D721Med (cell line): ENCODE measurements at regions not wholly inside any gene's neighbourhood (a gene's known extent, or its start where the extent isn't known, plus 50 kb on each side); places are given as distances from the start of the nearest gene placed in this dataset.

ENCODE experiments used
- DNase-seq: peaks from one replicate; pipeline ENCODE4 v3.0.0; 2011; ENCODE audit warnings: low spot score; ENCODE audit not compliant: insufficient read length
- FAIRE-seq: peaks from 2 replicates; lab custom pipeline; 2011; peaks lifted over from hg19 to GRCh38; lab: Jason Lieb, UNC
- TF ChIP-seq, protein P1 (sequence below): IDR thresholded peaks from 2 replicates; pipeline ENCODE4 v1.5.1; 2012; ENCODE audit warnings: mild to moderate bottlenecking, control low read depth; ENCODE audit not compliant: insufficient read depth; ENCODE audit errors: missing control alignments

DNA sequence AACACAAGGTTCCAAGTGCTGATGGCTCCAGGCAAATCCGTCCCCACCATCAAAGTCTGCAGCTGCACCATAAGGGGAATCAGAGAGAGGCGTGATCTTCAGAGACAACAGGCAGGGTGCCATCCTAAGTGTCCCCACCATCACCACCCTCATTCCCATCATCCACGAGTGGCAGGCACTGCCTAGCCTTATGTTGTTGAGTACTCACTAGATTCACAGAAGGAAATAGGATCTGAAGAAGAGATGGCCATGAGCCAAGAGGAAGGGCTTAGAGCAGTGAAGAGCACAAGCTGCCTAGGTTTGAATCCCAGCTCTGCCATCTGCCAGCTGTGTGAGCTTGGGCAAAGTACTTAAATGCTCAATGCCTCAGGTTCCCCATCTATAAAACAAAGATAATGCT lies 207.3 kb upstream of the CSF3R start:
- TF ChIP-seq, protein P1, sequence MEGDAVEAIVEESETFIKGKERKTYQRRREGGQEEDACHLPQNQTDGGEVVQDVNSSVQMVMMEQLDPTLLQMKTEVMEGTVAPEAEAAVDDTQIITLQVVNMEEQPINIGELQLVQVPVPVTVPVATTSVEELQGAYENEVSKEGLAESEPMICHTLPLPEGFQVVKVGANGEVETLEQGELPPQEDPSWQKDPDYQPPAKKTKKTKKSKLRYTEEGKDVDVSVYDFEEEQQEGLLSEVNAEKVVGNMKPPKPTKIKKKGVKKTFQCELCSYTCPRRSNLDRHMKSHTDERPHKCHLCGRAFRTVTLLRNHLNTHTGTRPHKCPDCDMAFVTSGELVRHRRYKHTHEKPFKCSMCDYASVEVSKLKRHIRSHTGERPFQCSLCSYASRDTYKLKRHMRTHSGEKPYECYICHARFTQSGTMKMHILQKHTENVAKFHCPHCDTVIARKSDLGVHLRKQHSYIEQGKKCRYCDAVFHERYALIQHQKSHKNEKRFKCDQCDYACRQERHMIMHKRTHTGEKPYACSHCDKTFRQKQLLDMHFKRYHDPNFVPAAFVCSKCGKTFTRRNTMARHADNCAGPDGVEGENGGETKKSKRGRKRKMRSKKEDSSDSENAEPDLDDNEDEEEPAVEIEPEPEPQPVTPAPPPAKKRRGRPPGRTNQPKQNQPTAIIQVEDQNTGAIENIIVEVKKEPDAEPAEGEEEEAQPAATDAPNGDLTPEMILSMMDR: no peak
- no peak for DNase-seq
- no peak for FAIRE-seq

- FAIRE-seq (no peak), DNase-seq (no peak)
- TF ChIP-seq, protein P1: no peak
Measured at GRCh38 chr1:36687312-36687711, 204.6 kb upstream of the CSF3R start.

DNA sequence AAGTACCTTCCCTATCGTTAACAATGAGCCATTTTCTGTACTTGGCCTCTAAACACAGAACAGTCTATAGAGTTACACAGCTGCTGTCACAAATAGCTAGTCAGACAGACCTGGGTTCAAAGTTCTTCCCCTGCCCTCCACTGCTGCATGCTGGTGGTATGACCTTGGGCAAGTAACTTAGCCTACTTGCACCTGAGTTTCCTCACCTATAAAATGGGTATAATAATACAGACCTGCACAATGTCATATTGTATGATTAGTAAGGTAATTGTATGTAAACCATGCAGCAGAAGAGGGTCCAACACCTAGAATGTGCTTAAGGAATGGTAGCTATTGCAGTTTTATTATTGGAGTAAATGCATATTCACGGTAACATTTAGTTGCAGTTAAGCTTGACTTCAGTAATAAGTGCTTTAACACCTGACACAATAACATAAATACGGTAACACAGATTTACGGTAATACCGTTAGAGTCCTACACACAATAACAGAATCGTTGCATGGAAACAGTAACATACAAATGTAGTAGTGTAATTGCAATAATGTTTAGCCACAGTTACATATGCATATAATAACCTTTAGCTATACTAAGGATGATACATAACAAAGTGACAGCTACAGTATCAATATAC lies 193.3 kb upstream of the CSF3R start:
- FAIRE-seq: peak; percentile 61
- DNase-seq: no peak
- TF ChIP-seq, protein P1: no peak

DNA sequence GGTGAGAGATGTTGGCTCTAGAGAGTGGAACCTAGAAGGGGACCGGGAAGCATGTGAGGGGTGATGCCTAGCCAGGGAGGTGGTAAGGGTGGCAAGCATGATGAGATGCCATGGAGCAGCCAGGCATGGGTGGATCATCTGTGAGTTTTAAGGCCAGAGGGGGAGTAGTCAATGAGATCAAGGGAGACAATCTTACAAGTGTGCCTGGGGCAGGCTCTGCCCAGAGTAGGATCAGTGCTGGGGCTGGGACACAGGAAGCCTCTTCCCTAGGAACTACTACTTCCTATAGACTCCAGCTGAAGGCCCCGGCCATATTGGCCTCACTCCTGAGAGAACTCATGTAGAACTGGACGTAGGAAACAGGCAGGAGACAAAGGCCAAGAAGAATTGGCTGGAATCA lies 192.4 kb upstream of the CSF3R start:
- DNase-seq (no peak), FAIRE-seq (no peak)
- TF ChIP-seq, protein P1: no peak

- DNase-seq (peak; percentile 77), FAIRE-seq (peak; percentile 84)
- TF ChIP-seq, protein P1: no peak
Measured at GRCh38 chr1:36673202-36673601, 190.5 kb upstream of the CSF3R start.

DNA sequence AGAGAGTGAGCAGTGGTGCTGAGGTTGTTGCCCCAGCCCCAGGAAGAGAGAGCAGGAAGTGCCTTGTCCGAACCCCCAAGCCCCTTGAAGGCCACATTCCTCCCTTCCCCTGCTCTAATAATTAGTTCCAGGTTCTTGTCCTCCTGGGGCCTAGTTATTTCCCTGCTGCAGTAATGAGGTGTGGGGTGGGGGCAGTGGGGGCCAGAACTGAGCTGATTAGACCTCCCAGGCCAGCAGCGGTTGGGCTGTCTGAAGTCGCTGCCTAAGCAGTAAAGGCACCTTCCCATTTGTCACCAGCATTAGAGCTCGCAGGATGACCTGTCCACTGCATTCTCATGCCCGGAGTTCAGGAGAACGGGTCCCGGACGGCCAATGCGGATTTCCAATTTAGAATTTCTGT lies 186.5 kb upstream of the CSF3R start:
- DNase-seq (no peak), FAIRE-seq (no peak)
- TF ChIP-seq, protein P1: no peak

GRCh38 chr1:36667836-36668235 lies 185.1 kb upstream of the CSF3R start:
- DNase-seq (no peak), FAIRE-seq (no peak)
- TF ChIP-seq, protein P1: no peak
